ENCODE measurements at regions not wholly inside any gene's neighbourhood (a gene's known extent, or its start where the extent isn't known, plus 50 kb on each side); places are given as distances from the start of the nearest gene placed in this dataset.

- TF ChIP-seq, protein P1, sequence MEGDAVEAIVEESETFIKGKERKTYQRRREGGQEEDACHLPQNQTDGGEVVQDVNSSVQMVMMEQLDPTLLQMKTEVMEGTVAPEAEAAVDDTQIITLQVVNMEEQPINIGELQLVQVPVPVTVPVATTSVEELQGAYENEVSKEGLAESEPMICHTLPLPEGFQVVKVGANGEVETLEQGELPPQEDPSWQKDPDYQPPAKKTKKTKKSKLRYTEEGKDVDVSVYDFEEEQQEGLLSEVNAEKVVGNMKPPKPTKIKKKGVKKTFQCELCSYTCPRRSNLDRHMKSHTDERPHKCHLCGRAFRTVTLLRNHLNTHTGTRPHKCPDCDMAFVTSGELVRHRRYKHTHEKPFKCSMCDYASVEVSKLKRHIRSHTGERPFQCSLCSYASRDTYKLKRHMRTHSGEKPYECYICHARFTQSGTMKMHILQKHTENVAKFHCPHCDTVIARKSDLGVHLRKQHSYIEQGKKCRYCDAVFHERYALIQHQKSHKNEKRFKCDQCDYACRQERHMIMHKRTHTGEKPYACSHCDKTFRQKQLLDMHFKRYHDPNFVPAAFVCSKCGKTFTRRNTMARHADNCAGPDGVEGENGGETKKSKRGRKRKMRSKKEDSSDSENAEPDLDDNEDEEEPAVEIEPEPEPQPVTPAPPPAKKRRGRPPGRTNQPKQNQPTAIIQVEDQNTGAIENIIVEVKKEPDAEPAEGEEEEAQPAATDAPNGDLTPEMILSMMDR (conservative IDR thresholded peaks at IDR 0.05; ENCODE audit: low read depth, low read length), result no peak
- no peak for TF ChIP-seq EZH2 (IDR thresholded peaks at IDR 0.05; ENCODE audit: borderline replicate concordance, low read depth, low read length, poor library complexity, severe bottlenecking)
Measured at GRCh38 chr14:87503711-87504110, 489.3 kb downstream of the GALC start.
